HL-60 (cell line): ENCODE measurements at regions not wholly inside any gene's neighbourhood (a gene's known extent, or its start where the extent isn't known, plus 50 kb on each side); places are given as distances from the start of the nearest gene placed in this dataset.

Experiments used
- DNase-seq, 2 experiments: peaks; one replicate each; pipeline ENCODE4 v3.0.0-alpha.2; 2010 to 2020; ENCODE audit warnings: low read depth in 1 of 2, low spot score in 1 of 2
- H3K27ac ChIP-seq: fragments of 250-450 bp; sonication (Bioruptor Pico); replicated peaks from 2 replicates; pipeline ENCODE4 v1.5.1; 2020; ENCODE audit warnings: mild to moderate bottlenecking, moderate library complexity
- H3K27me3 ChIP-seq: fragments of 250-450 bp; sonication (Bioruptor Pico); 2 replicates; pipeline ENCODE4 v1.5.1; 2021; ENCODE audit warnings: mild to moderate bottlenecking, moderate library complexity; ENCODE audit not compliant: insufficient read depth, poor library complexity, severe bottlenecking
- H3K4me3 ChIP-seq: replicated peaks from 2 replicates; pipeline ENCODE4 v1.5.1; 2011; ENCODE audit warnings: mild to moderate bottlenecking, control low read depth, low read length; ENCODE audit not compliant: insufficient read depth
- CTCF ChIP-seq: IDR thresholded peaks from one replicate; pipeline ENCODE4 v1.5.1; 2011; ENCODE audit warnings: low read length, control low read depth, inconsistent platforms; ENCODE audit not compliant: insufficient read depth
- GABPA ChIP-seq: IDR thresholded peaks from 2 replicates; pipeline ENCODE4 v1.6.1; 2012; ENCODE audit warnings: low read depth
- POLR2AphosphoS5 ChIP-seq: IDR thresholded peaks from 2 replicates; pipeline ENCODE4 v1.6.1; 2012; ENCODE audit warnings: low read depth
- REST ChIP-seq: IDR thresholded peaks from 2 replicates; pipeline ENCODE4 v1.6.1; 2012; ENCODE audit warnings: low read depth; ENCODE audit not compliant: insufficient replicate concordance
- SPI1 ChIP-seq: IDR thresholded peaks from 2 replicates; pipeline ENCODE4 v1.6.1; 2012; ENCODE audit warnings: low read depth, mild to moderate bottlenecking, borderline replicate concordance

- no peak overlapping the region for H3K27ac ChIP-seq
- TF ChIP-seq GABPA (no peak), SPI1 (no peak), POLR2AphosphoS5 (no peak), REST (no peak)
- no peaks in the 10 kb centered on the region for H3K27me3 ChIP-seq
- DNase-seq: no peak
- H3K4me3 ChIP-seq: no peak overlapping the region
These were observed 105.3 kb downstream of the FOXL1 start for GRCh38 chr16:86683441-86684194.

GRCh38 chr16:86685076-86685475 lies 106.7 kb downstream of the FOXL1 start:
- TF ChIP-seq GABPA: no peak
- no peak for TF ChIP-seq POLR2AphosphoS5
- no peak for TF ChIP-seq CTCF
- TF ChIP-seq SPI1: no peak
- no peak for TF ChIP-seq REST
- DNase-seq: no peak
- H3K4me3 ChIP-seq: no peak overlapping the region
- H3K27ac ChIP-seq: no peak overlapping the region
- H3K27me3 ChIP-seq: no peaks in the 10 kb centered on the region

GRCh38 chr16:86690970-86691369 lies 112.6 kb downstream of the FOXL1 start:
- DNase-seq: no peak

More at GRCh38 chr16:86690970-86691369, 112.6 kb downstream of the FOXL1 start:
- TF ChIP-seq REST: no peak
- no peak for TF ChIP-seq GABPA
- no peak for TF ChIP-seq POLR2AphosphoS5
- no peak for TF ChIP-seq CTCF
- no peak for TF ChIP-seq SPI1
- H3K27me3 ChIP-seq: no peaks in the 10 kb centered on the region
- H3K27ac ChIP-seq: no peak overlapping the region
- no peak overlapping the region for H3K4me3 ChIP-seq
